IPS-NIHi7 (cell line): ENCODE measurements at regions not wholly inside any gene's neighbourhood (a gene's known extent, or its start where the extent isn't known, plus 50 kb on each side); places are given as distances from the start of the nearest gene placed in this dataset.

Source experiments
- DNase-seq: peaks from one replicate; pipeline ENCODE4 v3.0.0; 2012; ENCODE audit warnings: mixed read lengths; ENCODE audit errors: extremely low spot score

DNA sequence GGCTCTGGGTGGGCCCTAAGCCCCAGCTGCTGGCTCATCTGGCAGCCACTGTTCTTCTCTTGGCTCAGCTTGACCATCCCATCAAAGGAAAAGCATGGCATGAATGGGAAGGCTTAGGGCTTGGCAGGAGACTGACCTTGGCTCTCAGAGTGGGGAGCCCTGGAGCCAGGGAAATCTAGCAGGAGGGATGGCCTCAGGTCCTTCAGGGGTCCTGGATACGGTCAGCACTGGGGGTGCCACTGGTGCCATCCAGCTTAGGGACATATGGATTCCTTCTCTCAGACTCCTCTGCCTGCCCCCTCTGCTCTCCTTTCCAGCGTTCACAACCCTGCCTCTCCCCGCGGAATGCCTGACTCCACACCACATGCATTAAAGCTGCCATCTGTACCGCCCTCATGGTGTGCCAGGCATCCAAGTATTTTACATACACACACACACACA, 165.5 kb upstream of the HAAO start:
- DNase-seq, result no peak

- DNase-seq, result no peak
Observed at GRCh38 chr2:42957109-42957860, 164.9 kb upstream of the HAAO start.

DNA sequence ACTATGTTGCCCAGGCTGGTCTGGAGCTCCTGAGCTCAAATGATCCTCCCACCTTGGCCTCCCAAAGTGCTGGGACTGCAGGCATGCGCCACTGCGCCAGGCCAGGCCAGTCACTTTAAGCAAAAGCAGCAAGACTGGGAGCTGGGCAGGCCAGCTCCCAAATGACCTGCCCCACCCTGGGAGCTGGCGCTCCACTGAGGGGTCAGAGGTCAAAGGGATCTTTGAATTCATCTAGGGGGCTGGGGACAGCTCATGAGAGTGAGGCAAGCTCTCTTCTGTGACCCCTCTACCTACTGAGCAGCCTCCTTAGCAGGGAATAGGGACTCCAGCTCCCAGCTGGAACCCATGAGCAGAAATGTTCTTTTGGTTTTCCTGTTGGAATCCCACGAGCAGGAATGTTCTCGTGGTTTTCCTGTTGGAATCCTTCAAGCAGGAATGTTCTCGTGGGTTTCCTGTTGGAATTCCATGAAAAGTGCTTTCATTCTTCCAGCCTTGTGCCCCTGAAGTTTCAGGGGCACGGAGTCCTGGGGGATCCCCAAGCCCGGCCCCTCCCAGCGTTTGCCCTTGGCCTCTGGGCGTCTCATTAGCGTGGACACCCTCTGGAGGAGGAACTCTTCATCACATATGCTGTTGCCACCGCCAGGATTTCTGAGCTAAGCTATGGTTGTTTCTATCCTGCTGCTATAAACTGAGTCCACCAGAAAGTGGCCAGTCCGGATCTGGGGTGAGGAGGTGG, 162.0 kb upstream of the HAAO start:
- no peak for DNase-seq

GRCh38 chr2:42953216-42953615, 160.8 kb upstream of the HAAO start:
- no peak for DNase-seq

DNA sequence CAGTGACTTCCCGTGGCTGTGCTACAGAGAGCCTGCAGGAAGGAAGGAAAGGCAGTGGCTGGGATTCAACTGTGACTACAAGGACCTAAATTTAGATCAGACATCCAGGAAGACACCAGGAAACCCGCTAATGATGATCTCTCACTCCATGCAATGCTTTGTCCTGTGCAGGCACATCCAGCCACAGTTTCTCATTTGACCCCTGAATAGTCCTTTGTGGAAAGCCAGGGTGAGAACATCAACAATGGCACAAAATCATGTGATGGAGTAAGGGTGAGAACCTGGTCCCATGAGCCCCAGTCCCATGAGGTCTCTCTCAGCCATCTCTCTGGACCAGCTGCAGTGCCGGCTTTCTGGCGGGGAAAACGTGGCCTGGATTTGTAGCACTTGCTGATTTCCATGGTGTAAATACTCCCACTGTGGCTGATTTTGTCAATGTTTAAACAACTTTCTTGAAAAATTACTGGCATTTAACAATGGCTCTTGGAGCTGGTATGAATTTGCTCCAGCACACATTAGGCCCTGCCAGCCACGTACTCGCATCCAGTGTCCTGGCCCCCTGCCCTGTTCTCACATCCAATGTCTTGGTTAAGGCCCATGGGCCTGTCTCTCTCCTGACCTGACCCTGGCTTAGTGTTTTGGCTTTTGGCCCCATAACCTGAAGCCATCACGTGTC, 159.0 kb upstream of the HAAO start:
- no peak for DNase-seq

DNA sequence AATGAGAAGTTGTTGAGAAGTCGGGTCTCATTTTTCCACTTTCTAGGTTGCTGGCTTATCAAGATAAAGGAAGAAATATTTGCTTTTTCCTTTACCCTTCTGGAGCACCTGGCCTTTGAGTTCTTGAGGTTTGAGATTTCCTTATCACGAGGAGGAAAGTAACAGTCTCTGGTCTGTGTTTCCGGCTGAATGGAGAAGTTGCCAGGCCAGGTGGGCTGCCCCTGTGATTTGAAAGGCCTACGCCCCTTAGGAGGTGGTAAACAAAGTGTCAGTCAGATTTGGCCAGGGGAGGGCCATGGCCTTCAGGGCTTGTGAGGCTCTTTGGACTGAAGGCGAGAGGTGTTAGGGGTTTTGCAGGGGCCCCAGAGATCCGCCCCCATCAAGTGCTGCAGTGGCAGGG, 156.7 kb upstream of the HAAO start:
- no peak for DNase-seq

DNA sequence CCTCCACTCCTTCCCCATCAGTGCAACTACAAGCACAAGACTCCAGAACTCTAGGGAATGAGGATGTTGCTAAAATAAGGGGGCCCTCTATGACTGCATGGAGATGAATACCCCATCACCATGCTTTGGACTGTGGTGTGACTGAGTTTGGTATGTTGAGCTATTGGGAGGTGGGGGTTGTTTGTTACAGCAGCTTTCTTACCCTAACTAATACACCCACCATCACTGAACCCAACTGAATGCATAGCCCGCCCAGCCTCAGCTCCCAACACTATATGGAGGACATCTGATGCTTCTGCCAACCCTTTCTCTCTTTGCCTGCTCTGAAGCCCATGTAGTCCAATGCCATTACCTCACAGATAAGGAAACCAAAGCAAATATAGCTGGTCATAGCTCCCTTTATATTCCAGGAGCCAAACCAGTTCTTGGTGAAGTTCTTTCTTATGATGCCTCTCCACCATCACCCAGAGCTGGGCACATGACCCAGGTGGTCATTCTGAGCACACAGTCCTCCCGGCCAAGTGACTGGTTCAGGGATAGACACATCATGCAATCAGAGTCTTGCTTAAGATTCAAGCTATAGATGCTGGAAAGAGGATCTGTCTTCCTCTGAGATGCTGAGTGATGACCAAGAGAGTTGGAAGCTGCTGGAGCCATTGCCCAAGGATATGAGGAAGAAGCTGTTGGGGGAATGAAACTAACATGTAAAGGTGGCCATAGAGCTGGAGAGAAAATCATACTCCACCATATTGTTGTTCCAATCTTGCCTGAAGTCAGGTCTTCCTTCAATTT, 155.6 kb upstream of the HAAO start:
- no peak for DNase-seq

GRCh38 chr2:42944779-42945415, 152.5 kb upstream of the HAAO start:
- DNase-seq, result no peak

DNA sequence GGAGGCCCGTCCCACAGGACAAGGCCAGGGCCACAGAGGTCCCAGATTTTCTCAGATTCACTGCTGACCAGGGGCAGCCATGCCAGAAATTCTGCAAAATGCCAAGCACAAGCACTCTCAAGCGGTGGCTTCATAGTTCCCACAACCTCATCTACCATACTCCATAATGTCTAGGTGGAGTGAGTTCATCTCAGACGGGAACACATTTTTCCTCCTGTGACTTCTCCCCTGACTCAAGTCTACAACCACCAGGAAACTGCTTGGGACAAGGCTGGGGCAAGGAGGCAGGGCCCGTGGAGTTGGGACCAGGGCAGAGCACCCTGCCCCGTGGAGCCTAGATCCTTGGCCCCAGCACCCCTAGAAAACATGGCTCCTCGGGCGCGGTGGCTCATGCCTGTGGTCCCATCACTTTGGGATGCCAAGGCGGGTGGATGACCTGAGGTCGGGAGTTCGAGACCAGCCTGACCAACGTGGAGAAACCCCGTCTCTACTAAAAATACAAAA, 150.7 kb upstream of the HAAO start:
- DNase-seq, result no peak

DNA sequence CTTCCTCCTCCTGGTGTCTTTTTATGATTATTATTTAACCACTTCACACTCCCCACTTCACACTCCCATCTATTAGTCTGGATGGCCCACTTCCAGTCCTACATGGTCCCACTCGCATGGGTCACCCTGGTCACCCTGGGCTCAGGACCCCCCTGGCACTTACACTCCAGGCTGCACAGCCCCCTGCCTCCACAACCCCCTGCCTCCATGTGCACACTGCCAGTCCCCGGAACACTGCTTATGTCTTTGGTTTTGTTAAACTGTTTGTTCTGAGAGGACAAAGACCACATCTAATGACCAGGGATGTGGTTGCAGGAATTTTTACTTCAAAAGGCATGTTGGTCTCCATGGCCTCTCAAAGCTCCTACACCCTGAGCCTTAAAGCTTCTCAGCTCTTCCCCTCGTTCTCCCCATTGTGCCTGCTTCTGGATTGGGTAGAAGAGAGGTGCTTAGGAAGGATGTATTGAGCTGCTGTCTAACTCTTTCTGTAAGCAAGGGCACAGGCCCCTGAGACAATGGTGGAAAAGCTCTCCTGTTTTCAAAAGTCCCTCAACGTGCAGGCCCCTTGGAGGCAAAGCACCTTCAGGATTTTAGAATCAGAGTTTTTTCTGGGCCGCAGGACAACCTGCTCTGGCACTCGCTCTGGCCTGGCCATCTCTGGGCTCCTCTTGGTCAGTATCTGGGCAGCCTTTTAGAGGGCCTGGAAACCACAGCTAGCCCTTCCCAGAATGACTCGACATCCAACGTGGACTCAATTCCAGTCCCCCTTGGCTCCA, 150.0 kb upstream of the HAAO start:
- DNase-seq, result no peak

- DNase-seq, result no peak
Observed at GRCh38 chr2:42941633-42942176, 149.3 kb upstream of the HAAO start.

GRCh38 chr2:42939411-42940206, 147.2 kb upstream of the HAAO start:
- no peak for DNase-seq

- DNase-seq, result no peak
Observed at GRCh38 chr2:42938671-42939370, 146.4 kb upstream of the HAAO start.

GRCh38 chr2:42937171-42937875, 144.9 kb upstream of the HAAO start:
- no peak for DNase-seq

DNA sequence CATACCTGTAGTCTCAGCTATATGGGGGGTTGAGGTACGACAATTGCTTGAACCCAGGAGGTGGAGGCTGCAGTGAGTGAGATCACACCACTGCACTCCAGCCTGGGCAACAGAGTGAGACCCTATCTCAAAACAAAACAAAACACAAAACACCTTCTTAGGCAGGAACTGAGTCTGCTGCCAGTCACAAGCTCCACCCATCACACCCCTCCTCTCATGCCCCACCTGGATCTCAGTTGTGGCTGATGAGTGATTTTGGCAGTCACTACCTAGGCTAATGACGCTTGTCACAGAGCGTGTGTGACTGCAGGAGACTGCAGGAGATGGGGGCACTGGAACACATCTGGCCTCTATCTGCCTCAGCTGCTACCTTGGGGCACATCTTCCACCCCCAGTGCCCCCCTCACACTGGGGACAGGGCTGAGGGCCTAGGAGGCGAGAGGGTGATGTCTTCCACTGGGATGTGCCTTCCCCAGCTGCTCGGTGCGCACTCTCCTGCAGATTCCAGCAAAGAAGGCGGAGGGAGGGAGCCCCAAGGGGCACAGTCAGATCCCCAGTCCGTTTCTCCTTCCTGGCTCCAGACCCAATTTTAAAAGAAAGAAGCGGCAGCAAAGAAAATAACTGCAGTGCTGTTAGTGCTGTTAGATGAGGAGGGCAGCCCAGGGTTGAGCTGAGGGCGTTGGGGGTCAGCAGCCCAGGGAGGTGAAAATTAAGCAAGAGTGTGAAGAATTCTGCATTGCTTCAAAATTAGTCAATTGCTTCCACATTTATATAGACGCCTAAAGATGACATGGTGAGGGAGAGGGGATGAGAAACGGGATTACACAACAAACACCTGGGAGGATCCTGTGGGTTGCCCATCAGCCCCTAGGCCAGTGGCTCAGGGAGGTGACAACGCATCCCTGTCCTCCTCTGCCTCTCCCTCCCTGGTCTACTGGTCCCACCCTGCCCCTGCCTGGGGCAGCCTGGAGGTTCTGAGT, 143.6 kb upstream of the HAAO start:
- DNase-seq, result no peak

DNA sequence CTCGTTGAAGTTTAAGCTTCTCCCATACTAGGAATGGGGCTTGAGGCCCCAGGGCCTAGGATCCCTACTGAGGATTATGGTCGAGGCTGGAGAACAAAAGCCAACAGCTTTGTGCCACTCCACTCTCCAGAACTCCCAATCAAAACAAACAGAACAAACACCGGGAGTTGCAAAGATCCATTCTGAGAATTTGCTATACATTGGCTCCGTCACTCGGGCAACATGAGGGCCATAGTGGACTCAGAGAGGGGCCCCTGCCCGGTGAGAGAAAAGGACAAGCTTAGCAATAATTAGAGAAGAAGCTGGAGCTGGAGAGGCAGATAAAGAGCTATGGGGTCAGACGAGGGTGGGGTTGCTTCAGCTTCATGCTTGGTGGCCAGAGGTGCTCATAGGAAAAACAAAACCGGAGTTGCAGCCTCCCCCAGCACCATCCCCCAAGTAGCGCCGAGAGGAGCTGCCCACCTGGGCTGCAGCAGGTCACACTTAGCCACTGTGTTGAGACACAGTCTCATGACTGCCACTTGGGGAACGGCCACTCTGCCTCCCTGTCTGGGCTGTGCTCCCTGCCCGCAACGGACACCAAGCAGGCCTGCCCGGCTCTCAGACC, 142.3 kb upstream of the HAAO start:
- no peak for DNase-seq
